Endothelial cell of umbilical vein (primary cell): ENCODE measurements at regions not wholly inside any gene's neighbourhood (a gene's known extent, or its start where the extent isn't known, plus 50 kb on each side); places are given as distances from the start of the nearest gene placed in this dataset.

Experiments
- CTCF ChIP-seq, 2 donors: IDR thresholded peaks; 1 replicate in 1 of 2; 2 replicates in 1 of 2; pipeline ENCODE4 v1.5.1; 2011; ENCODE audit warnings: low read length in 2 of 2, mild to moderate bottlenecking in 2 of 2, moderate library complexity in 2 of 2, control low read depth in 1 of 2, inconsistent platforms in 1 of 2, low read depth in 1 of 2; ENCODE audit not compliant: insufficient read depth in 1 of 2; ENCODE audit errors: extremely low read depth in 1 of 2
- EZH2 ChIP-seq: IDR thresholded peaks from 2 replicates; pipeline ENCODE4 v1.6.1; 2012; ENCODE audit warnings: borderline replicate concordance, low read depth, mild to moderate bottlenecking, moderate library complexity, low read length, inconsistent platforms; ENCODE audit not compliant: severe bottlenecking
- JUN ChIP-seq: IDR thresholded peaks from 2 replicates; pipeline ENCODE4 v1.6.1; 2011; ENCODE audit warnings: borderline replicate concordance, low read depth; ENCODE audit not compliant: insufficient read length, insufficient read depth
- POLR2A ChIP-seq: IDR thresholded peaks from 2 replicates; pipeline ENCODE4 v1.6.1; 2012; ENCODE audit warnings: low read depth, mild to moderate bottlenecking, control low read depth, low read length
- POLR2AphosphoS5 ChIP-seq: IDR thresholded peaks from 2 replicates; pipeline ENCODE4 v1.6.1; 2012; ENCODE audit warnings: low read depth, mild to moderate bottlenecking, control low read depth, low read length, moderate library complexity; ENCODE audit not compliant: insufficient read depth

- TF ChIP-seq CTCF (IDR thresholded peaks at IDR 0.05; ENCODE audit: extremely low read depth in 1 of 2, insufficient read depth in 1 of 2, low read depth in 1 of 2, low read length in 2 of 2) (no peak), POLR2A (no peak), EZH2 (no peak), POLR2AphosphoS5 (no peak), JUN (no peak)
These were observed 148.8 kb upstream of the SOX4 start for GRCh38 chr6:21444711-21445260.
